ENCODE measurements at regions not wholly inside any gene's neighbourhood (a gene's known extent, or its start where the extent isn't known, plus 50 kb on each side); places are given as distances from the start of the nearest gene placed in this dataset.

- TF ChIP-seq CTCF (IDR thresholded peaks at IDR 0.05 in 2 of 3, conservative IDR thresholded peaks at IDR 0.05 in 1 of 3; ENCODE audit: control insufficient read depth in 2 of 3, extremely low read depth in 1 of 3, insufficient read depth in 1 of 3, low read depth in 3 of 3, low read length in 3 of 3) (no peak), TBL1XR1 (IDR thresholded peaks at IDR 0.05; ENCODE audit: low read depth, low read length) (no peak), ASH2L (IDR thresholded peaks at IDR 0.05; ENCODE audit: borderline replicate concordance, low read depth) (no peak), BHLHE40 (IDR thresholded peaks at IDR 0.05; ENCODE audit: borderline replicate concordance in 1 of 2, low read depth in 2 of 2, low read length in 1 of 2) (no peak), SREBF1 (IDR thresholded peaks at IDR 0.05; ENCODE audit: low read length) (no peak), EGR1 (IDR thresholded peaks at IDR 0.05; ENCODE audit: borderline replicate concordance in 1 of 2, low read depth in 2 of 2, low read length in 2 of 2) (no peak), MXI1 (IDR thresholded peaks at IDR 0.05; ENCODE audit: low read depth, low read length) (no peak), ZBTB11 (CRISPR knock-in tag; IDR thresholded peaks at IDR 0.05) (no peak), POLR2A (IDR thresholded peaks at IDR 0.05; ENCODE audit: low read depth, low read length) (no peak), TAF1 (IDR thresholded peaks at IDR 0.05; ENCODE audit: borderline replicate concordance, low read depth, low read length) (no peak), SMC3 (IDR thresholded peaks at IDR 0.05; ENCODE audit: borderline replicate concordance, low read length) (no peak), CHD1 (IDR thresholded peaks at IDR 0.05; ENCODE audit: low read depth, low read length) (no peak), EZH2 (IDR thresholded peaks at IDR 0.05; ENCODE audit: borderline replicate concordance, control insufficient read depth, low read depth, low read length) (no peak), ZBTB33 (IDR thresholded peaks at IDR 0.05) (no peak)
Measured at GRCh38 chr13:58340895-58341294, 709.4 kb downstream of the PCDH17 start.
